ENCODE measurements at regions not wholly inside any gene's neighbourhood (a gene's known extent, or its start where the extent isn't known, plus 50 kb on each side); places are given as distances from the start of the nearest gene placed in this dataset.
"Not testable (repeated sequence)": the region's sequence is repeated elsewhere in the genome, so short reads cannot be mapped to it uniquely, and the experiment has no call there.

GRCh38 chrY:19541475-19542306 lies 202.8 kb downstream of the KDM5D start:
- no peak for DNase-seq (ENCODE audit: low read depth)

GRCh38 chrY:19535697-19536096 lies 208.8 kb downstream of the KDM5D start:
- not testable (repeated sequence) for DNase-seq (ENCODE audit: low read depth)

- no peak for DNase-seq (ENCODE audit: low read depth)
These were observed 222.6 kb downstream of the KDM5D start for GRCh38 chrY:19521976-19522375.

GRCh38 chrY:19503092-19503449 lies 241.5 kb downstream of the KDM5D start:
- no peak for DNase-seq (ENCODE audit: low read depth)

- peak; percentile 15 for DNase-seq (ENCODE audit: low read depth)
These were observed 242.1 kb downstream of the KDM5D start for GRCh38 chrY:19502169-19503091.

GRCh38 chrY:19498556-19498955 lies 246.0 kb downstream of the KDM5D start:
- DNase-seq (ENCODE audit: low read depth): no peak

GRCh38 chrY:19487494-19487893 lies 257.0 kb downstream of the KDM5D start:
- no peak for DNase-seq (ENCODE audit: low read depth)

- no peak for DNase-seq (ENCODE audit: low read depth)
These were observed 259.5 kb downstream of the KDM5D start for GRCh38 chrY:19484997-19485396.

- no peak for DNase-seq (ENCODE audit: low read depth)
These were observed 265.4 kb downstream of the KDM5D start for GRCh38 chrY:19479141-19479540.

- DNase-seq (ENCODE audit: low read depth): no peak
These were observed 266.6 kb downstream of the KDM5D start for GRCh38 chrY:19477959-19478358.

GRCh38 chrY:19465809-19466208 lies 278.7 kb downstream of the KDM5D start:
- no peak for DNase-seq (ENCODE audit: low read depth)

GRCh38 chrY:19456855-19457448 lies 287.6 kb downstream of the KDM5D start:
- DNase-seq (ENCODE audit: low read depth): no peak

- DNase-seq (ENCODE audit: low read depth): no peak
These were observed 311.5 kb downstream of the KDM5D start for GRCh38 chrY:19433059-19433458.

GRCh38 chrY:19427736-19428518 lies 316.6 kb downstream of the KDM5D start:
- DNase-seq (ENCODE audit: low read depth): no peak

- DNase-seq (ENCODE audit: low read depth): not testable (repeated sequence)
These were observed 317.3 kb downstream of the KDM5D start for GRCh38 chrY:19427191-19427590.

GRCh38 chrY:19410980-19411766 lies 333.4 kb downstream of the KDM5D start:
- no peak for DNase-seq (ENCODE audit: low read depth)

GRCh38 chrY:19406246-19406645 lies 338.3 kb downstream of the KDM5D start:
- no peak for DNase-seq (ENCODE audit: low read depth)

- DNase-seq (ENCODE audit: low read depth): no peak
These were observed 338.9 kb downstream of the KDM5D start for GRCh38 chrY:19405598-19405997.

- no peak for DNase-seq (ENCODE audit: low read depth)
These were observed 351.6 kb downstream of the KDM5D start for GRCh38 chrY:19392876-19393275.

GRCh38 chrY:19391922-19392321 lies 352.6 kb downstream of the KDM5D start:
- no peak for DNase-seq (ENCODE audit: low read depth)

GRCh38 chrY:19365321-19365720 lies 379.2 kb downstream of the KDM5D start:
- DNase-seq (ENCODE audit: low read depth): no peak
